Stimulated activated CD8-positive, alpha-beta memory T cell treated with anti-CD3 and anti-CD28 coated beads, Interleukin-2, amount 100 ng/mL, for 48 hours (primary cell): ENCODE measurements at regions not wholly inside any gene's neighbourhood (a gene's known extent, or its start where the extent isn't known, plus 50 kb on each side); places are given as distances from the start of the nearest gene placed in this dataset.

Experiments
- DNase-seq, 2 donors: peaks; one replicate each; pipeline ENCODE4 v3.0.0-alpha.2; 2020; ENCODE audit warnings: low read depth in 2 of 2

DNA sequence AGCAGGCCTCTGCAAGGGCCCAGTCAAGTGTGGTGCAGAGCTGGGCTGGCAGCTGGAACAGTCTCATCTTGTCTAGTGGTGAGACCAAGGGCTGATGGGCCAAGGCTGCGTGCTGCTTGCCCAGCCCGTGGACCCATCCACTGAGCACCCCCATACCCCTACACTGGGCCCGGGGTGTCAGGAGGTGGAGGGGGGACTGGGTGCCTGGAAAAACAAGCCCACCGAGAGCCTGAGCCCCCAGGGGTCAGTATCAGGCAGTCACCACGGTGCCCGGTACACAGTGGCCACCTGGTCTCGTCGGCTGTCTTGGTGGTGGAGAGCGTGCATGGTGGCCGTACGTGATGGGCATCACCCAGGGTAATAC is 238.3 kb downstream of the SEC14L1 start:
- DNase-seq: no peak

DNA sequence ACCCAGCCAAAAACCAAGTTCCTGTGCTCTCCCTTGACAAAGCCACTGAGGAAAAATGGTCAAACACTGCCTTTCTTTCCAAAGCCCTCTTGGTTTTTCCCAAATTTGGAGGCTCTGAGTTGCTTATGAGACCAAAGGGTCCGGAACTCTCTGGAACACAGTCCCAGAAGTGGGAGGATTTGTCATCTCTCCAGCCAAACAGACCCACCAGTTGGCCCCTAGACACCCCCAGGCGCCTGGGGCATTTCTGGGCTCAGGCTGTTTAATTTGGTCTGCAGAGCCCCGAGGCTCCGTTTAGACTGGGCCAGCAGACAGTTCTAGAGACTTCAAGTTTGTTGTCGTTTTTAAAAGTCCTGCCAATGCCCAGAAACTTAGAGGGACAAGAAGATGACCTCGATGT is 239.1 kb downstream of the SEC14L1 start:
- DNase-seq: no peak

DNA sequence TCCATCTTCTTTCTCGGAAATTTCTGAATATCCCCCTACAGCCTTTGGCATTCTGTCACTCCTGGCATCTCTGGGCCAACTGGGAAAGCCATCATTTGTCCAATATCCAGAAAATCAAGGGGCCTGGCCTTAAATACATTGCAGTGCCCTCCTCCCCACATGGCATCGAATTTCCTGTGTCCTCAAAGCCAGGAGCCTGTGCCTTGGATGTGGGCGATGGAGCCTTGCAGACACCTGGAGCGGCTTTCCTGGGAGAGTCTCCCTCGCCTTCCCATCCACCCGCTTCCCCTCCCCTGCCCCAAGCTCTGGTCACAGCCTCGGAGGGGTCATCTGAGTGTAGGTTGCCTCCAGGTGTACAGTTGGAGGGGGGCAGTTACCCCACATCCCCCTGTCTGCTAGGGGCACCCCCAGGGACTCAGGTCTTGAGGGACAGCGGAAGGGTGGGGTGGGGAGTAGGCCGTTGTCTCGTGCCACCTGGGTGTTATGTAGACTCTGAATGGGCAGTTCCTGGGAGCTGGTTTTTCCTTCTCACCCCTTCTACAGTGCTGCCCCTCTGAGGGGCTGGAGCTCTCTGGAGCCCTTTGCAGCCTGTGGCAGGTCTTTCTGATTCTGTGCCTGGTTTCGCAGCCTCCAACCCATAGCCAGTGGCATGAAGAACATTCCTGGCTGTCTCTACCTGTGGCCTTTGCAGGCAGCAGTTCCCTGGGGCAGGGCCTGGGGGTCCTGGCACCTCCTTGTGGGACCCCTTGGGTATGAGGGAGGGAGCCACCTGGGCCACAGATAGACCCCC is 239.8 kb downstream of the SEC14L1 start:
- DNase-seq: no peak

DNA sequence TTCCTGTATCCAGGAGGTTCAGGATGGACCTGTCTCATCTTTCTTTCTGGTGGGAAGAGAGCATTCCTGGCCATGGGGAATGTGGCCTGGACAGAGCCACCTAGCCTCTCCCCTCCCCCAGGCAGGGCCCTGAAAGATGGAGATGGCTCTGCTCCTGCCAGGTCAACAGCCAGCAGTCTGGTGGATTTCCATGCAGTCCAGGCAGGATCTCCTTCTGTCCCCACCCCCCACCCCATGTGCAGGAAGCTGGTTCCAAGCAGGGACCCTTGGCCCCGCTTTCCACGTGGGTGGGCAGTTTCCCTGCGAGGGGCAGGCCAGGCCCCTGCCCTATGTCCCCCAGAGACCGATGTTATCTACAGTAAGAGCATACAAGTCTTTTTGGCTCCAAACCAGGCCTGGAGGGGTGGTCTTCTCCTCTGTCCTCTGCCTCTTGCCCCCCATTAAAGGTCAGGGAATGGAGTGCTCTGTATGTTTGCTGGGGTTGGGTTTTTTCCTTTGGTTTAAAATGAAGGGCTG is 240.5 kb downstream of the SEC14L1 start:
- DNase-seq: no peak

DNA sequence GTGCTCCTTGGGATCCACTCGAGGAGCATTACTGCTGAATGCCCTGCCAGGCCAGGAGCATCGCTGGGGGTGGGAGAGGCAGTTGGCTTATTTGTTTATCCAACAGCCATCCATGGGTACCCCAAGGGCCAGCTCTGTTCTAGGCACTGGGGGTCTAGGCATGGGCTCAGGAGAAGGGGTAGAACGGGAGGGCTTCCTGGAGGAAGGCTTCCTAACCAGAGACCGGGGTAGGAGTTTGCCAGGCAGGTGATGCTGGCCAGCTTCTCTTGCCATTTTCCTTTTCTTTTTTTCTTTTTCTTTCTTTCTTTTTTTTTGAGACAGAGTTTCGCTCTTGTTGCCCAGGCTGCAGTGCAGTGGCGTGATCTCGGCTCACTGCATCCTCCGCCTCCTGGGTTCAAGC is 241.0 kb downstream of the SEC14L1 start:
- no peak for DNase-seq

DNA sequence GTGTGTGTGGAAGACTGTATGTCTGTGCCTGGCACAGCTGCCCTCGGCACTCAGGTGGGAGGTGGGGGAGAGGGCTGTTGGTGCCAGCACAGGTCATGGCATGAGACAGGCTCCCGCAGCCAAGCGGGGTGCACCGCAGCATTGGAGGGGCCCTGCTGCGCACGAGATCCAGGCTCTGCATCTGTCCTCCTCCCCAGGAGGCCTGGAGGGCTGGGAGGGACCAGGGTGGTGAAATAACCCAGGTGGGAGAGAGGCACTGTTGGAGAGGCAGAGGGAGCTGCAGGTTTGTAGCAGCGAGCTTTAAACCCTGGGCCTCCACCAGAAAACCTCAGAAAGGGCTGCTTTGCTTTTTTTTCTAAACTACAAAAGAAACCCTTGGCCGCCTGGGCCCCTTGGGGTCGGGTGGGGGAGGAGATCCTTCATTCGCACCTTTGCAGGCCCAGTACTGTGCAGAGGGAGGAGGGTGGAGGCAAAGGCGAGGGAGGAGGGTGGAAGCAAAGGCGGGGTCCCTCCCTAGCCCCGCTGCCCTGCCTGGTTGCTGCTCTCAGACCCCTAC is 241.7 kb downstream of the SEC14L1 start:
- no peak for DNase-seq

DNA sequence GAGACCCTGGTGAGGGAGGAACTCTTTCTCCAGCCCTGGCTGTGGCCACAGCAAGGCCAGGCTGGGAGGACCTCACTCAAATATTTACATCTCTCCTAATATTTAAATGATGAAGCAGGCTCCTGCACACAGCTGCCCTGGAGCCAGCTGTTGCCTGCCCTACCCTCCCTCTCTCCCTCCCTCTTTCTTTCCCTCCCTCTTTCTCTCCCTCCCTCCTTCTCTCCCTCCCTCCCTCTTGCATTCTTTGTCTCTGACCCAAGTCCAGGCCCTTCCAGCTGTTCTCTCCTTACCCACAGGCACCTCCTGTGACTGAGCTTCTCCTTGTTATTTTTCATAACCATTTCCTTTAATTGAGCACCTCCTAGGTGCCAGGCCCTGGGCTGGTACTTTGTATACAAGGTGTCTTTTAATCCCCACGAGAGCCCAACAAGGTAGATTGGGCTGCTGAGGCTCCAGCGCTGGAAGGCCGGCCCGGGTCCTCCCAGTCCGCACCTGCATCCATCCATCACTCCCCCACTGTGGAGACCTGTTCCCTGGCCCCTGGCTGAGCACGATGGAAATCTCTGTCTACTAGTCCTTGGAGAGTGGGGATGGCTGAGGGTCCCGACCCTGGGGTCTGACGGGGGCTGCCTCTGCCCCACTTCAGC is 242.3 kb downstream of the SEC14L1 start:
- DNase-seq: no peak

DNA sequence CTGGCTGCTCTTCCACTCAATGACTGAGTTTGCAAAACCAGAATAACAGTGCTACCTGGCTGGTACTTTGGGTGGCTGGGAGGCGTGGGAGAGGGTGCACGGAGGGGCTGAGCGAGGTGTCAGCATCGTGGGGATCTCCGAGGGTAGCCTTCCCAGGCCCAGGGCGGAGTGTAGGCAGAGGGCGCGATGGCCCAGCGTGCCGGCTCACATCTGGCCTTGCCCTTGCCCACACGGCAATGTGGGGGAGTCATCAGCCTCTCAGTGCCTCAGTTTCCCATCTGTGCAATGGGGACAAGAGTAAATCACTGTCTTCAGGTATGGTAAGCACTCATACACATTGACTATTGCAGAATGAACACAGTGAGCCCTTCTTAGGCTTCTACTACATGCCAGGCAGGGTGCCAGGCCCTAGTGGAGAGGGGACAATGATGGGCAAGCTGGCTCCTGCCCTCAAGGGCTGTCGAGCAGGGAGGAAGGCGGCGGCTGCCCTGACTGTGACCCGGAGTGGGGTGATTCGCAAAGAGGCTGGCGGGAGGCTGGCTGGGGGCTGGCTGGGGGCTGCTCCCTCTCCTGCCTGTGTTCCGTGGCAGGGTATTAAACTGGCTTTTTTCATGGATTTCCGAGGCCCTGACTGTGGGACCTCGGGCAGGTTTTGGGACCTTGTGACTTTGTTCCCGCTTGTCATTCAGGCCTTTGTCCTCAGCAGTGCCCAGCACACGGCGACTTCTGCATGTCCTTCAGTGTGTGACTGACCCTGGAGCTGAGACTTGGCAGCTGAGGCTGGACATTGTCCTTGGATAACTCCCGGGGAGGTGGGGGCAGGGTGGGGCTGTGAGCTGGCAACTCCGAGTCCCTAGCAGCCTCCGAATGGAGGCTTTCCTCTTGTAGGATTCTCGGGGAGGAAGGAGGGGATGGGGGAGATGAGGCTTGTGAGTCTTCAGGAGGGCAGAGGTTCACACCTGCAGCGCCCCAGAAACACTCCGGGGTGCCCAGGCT is 243.1 kb downstream of the SEC14L1 start:
- no peak for DNase-seq

DNA sequence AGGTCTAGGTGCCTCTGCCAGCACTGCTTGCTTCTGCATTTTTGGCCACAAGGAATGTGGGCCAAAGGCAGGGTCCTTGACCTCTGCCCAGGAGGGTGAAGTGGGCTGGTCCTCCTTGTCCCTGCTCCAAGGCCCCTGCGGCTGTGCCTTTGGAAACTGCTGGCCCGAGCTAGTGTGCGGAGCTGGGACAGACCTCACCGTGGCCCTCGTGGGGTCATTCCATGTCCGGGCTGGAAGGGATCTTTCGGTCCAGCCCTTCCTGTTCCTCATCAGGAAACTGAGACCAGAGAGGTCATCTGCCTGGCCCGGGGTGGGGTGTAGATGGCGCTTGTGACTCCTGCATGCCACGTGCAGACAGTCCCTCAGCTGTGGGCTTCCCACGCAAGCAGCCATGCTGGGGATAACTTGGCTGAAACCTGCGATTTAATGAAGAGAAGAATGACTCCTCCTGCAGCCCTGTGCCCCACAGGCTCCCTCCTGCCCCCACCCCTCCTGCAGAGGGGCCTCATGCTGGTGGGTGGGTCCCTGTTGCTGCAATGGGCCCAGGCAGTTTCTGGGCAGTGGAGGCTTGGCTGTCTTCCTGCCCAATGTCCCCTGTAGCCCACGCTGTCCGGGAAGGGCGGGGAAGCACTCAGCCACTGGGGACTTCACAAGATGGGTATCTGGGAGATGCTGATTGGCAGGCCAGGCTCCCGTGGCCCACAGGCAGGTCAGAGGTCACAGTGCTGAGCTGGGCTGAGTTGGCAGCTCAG is 245.2 kb downstream of the SEC14L1 start:
- DNase-seq: no peak

DNA sequence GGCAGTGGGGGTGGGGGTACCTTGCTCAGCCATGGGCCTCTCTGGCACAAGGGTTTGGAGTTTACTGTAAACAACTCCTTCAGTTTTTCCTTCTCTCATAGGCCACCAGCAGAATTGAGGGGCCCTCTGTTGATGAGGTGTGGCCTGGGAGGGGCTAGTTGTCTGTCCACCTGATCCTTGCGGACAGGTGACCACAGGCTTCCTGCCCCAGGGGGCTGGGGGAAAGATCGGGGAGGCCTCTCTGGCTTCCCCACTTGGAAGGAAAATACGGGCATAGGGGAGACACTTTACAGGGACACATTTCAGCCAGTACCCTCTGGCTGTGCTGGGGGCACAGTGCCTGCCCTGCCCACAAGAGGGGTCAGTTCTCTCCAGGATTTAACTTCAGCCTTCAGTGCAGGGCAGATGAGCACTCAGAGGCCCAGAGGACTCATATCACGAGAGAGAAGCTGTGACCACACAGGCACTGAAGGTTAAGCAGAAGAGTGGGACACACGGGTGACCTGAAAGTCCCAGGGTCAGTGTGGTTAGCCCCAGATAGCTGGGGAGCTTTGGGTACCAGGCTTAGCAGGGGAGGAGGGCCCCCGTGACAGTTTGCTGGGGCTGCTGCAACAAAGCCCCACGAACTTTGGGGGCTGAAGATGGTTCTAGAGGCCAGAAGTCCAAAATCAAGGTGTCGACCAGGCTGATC is 245.9 kb downstream of the SEC14L1 start:
- DNase-seq: no peak

DNA sequence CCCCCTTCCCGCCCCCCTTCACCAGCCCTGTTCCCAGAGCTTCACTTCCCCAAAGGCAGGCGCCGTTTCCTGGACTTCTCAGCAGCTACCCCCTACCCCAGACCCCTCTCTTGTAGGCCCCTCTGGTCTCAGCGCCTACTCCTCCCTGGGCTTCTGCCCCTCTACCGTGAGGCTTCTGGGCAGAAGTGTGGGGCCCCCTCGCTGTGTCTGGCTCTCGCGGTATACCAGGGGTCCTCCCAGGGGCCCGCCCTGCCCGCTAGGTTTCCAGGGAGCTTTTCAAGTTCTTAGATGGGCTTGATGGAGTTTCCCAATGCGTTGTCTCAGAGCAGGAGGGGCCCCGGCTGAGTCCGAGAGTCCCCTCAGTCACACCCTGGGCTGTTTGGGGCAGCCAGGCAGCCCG is 247.1 kb downstream of the SEC14L1 start:
- no peak for DNase-seq

DNA sequence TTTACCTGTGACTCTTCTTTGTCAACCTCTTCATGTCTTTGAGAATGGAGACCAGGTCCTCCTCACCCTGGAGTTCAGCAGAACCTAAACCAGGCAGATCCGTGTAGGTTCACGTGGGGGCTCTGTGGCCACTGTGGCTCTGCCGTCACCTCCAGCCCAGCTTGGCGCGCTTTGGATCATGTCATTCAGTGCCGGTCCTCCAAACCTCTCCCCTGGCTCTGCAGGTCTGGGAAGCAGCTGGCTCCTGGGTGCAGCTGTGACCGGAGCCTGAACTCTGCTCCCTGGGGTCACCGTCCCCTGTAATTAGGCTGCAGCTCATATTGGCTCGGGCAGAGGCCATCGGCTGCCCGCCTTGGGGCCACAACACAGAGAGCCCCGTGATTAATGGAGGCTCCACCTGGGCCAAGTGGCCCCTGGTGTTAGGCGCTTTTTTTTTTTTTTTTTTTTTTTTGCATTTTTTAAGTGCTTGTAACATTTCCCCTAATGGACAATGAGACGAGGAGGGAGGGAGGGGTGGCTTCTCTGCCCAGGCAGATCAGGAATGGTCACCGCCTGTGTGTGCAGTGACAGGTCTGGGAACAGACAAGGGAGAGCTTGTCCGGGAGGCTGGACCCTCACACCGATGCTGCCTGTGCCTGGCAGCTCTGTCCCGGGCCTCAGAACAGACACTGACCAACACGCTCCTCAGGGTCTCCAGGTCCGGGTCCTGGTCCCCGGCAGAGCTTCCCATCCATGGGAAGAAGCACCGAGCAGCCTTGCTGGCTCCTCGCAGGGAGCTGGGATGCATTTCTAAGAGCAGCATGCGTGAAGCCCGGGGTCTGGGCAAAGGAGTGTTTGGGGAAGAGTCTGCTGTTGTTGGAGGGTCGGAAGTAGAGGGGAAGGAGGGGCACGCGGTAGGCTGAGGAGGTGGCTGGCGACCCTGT is 247.9 kb downstream of the SEC14L1 start:
- DNase-seq: no peak

DNA sequence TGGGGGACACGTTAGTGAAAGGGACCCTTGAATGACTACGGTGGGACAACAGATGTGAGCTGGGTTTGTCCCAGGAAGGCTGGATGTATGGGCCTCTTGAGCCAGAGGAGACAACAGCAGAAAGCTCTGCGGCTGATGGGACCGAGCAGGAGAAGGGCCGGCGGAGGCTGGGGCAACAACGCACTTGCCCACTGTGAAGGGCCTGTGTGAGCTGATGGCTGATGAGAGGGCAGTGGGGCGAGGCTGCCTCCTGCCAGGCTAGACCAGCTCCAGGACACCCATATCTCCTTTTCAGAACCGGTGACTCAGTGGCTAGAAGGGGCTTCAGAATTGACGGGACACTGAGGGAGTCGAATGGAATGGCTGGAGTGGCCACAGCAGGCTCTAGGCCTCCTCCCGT is 250.1 kb downstream of the SEC14L1 start:
- no peak for DNase-seq

DNA sequence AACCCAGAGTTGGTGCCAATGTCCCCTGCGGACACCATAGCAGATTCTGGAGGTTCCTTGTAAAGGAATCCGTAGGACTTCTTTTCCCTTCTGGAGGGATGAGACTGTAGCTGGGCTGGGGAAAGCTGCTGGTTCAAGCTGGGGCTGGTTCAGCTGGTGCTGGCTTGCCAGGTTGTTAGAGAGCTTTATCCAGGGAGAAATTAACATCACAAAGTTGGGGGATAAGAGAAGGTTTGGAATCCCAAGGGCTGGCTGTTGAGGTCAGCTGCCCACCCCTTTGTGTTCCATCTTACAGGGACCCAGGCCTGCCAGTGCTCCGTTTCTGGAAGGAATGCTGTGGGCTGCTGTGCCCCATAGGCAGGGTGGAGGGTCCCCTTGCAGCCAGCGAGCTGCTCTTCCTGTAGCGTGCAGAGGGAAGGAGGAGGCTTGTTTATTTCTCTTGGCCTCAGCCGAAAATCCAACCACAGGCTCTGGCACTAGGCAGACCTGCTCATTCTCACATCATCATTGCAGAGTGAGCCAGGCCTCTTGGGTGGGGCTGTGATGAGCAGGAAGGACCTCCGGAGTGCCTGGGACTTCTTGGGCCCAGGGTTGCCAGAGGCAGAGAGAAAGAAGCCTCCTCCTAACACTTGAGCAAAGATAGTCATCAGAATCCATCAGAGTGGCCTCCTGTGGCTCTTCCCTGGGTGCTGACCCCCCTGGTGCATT is 251.1 kb downstream of the SEC14L1 start:
- DNase-seq: peak in 1 of 2 donors; percentile 29

DNA sequence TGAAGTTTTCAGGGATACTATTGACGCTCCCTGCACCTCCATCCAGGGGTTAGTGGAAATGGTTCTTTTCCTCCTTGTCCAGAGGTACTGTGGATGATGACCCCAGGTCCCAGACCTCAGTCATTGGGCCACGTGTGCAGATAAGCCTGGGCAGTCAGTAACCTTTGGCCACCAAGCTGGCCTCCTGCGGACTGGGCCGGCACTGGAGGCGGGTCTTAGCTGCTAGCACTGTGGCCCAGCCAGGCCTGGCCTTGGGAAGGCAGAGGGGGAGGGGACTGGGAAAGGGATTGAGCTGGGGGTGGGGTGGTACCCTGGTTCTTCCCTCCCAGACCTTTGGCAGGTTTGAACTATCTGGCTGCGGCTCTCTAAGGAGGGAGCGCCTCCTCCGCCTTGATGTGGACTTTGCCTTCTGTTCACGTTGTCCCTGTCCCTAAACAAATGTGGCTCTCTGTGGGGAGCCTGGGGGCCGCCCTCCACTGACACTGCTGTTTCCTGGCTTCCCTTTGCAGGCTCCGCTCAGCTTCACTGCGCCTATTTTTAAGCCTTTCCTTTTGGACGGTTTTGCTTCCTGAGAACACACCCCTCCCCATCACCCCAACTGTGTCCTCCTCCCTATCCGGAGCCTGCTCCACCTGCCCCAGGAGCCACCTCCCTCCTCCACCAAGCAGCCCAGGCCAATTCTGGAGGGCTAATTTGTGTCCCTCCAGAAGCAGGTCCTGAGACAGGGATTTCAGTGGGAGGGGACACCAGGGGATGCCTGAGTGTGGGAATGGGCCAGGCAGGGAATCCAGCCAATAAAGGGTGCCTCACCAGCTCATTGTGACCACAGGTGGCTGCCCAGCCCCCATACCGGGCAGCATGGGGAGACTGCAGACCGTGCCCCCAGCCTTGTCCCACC is 251.9 kb downstream of the SEC14L1 start:
- no peak for DNase-seq

DNA sequence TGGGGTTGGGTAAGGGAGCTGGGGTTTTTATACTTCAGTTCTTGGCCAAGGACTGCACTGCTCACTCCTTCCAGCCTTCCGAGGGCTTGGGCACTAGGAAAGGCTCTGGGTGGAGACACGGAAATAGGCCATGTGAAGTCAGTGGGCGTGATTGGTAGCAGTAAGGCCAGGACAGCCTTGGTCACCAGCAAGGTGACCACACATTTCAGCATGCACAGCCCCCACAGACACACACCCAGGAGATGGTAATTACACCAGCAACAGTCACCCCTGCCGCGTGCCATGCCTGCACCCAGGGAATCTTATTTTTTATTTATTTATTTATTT is 252.5 kb downstream of the SEC14L1 start:
- no peak for DNase-seq

DNA sequence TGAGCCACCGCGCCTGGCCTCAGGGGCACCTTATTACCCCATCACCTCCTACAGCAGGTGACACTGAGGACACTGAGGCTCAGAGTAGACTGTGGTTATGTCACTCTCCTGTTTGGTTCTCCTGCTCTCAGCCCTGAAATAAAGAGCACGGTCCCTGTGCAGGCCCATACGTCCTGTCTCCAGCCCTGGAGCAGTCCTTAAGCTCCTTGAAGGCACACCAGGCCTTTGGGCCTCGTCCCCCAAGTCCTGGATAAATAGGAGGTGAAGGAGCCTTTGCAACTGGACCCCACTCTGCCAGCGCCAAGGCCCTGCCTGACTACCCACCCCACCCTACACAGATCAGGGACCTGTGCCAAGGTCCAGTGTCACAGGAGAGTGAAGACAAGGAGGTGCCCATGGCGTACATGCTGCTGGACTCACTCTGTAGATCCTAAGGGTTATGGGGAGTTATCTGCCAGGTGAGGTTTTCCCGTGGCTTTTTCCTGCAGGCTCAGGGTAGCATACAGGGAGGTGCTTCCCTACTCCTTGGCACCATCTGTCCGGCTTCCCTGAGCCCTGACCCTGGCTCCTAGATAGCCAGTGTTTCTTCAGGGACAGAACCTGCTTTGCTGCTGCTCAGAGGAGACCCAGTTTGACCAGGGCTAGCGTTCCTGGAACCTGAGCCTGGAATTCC is 253.2 kb downstream of the SEC14L1 start:
- DNase-seq: no peak
